ENCODE measurements at regions not wholly inside any gene's neighbourhood (a gene's known extent, or its start where the extent isn't known, plus 50 kb on each side); places are given as distances from the start of the nearest gene placed in this dataset.

DNA sequence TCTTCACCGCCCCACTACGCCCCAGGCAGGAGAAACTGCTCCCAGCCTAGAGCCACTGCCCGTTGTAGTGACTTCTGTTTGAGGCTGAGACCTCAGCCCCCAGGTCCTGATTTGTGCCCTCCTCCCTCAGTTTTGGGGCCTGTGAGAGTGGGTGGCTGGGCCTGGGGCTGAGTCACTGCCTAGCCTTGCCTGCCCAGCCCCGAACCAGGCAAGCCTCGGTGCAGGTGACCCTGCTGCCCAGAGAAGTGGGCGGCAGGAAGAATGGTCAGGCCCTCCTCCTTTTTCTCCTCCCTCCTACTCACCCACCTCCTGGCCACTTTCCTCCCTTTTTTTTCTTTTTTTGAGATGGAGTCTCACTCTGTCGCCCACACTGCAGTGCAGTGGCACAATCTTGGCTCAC lies 66.6 kb downstream of the ZFP36L2 start:
- TF ChIP-seq, protein P1, sequence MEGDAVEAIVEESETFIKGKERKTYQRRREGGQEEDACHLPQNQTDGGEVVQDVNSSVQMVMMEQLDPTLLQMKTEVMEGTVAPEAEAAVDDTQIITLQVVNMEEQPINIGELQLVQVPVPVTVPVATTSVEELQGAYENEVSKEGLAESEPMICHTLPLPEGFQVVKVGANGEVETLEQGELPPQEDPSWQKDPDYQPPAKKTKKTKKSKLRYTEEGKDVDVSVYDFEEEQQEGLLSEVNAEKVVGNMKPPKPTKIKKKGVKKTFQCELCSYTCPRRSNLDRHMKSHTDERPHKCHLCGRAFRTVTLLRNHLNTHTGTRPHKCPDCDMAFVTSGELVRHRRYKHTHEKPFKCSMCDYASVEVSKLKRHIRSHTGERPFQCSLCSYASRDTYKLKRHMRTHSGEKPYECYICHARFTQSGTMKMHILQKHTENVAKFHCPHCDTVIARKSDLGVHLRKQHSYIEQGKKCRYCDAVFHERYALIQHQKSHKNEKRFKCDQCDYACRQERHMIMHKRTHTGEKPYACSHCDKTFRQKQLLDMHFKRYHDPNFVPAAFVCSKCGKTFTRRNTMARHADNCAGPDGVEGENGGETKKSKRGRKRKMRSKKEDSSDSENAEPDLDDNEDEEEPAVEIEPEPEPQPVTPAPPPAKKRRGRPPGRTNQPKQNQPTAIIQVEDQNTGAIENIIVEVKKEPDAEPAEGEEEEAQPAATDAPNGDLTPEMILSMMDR (IDR thresholded peaks at IDR 0.05): no peak
- no peak for TF ChIP-seq POLR2A (IDR thresholded peaks at IDR 0.05)
